ENCODE measurements at regions not wholly inside any gene's neighbourhood (a gene's known extent, or its start where the extent isn't known, plus 50 kb on each side); places are given as distances from the start of the nearest gene placed in this dataset.
A peak's percentile ranks its signal among the peaks of the same experiment; 100 is the strongest.
"Not testable (repeated sequence)": the region's sequence is repeated elsewhere in the genome, so short reads cannot be mapped to it uniquely, and the experiment has no call there.

DNA sequence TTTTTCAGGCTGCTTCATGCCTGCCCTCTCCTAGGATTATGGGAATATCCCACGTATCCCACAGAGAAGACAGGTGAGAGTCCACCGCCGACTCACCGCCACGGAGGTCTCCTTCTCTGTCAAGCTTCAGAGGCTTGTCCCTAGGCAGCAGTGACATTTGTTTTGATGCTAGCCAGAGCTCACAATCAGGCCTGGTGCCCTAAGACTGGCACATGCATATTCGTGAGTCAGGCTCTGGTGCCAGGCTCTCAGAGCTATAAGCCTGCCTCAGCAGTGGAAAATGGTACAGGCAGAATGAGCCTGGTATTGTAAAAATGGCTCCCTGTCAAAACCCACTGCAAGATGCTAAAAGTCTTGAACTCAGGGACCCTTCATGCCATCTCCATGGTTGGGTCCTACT is 65.5 kb downstream of the RBMY1A1 start:
- DNase-seq (ENCODE audit: extremely low spot score, insufficient read length, low read depth) (no peak), FAIRE-seq (no peak)

DNA sequence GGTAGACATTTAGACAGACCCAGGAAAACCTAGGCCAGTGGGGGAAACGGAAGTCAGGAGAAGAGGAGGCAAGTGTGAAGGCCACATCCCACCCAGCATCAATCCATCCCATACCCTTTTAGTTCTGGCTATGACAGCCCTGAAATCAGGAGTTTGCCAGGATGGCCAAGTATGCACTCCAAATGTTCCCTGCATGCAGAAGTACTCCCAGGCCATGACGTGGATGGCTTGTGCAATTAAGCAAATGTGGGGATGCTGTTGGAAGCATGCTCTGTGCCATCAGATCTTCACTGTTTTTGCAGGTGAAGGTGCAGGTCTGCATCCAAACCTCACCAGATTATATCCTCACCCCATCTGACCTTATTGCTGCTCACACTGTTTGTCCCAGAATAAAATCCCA is 66.8 kb downstream of the RBMY1A1 start:
- no peak for FAIRE-seq
- DNase-seq (ENCODE audit: extremely low spot score, insufficient read length, low read depth) = no peak

DNA sequence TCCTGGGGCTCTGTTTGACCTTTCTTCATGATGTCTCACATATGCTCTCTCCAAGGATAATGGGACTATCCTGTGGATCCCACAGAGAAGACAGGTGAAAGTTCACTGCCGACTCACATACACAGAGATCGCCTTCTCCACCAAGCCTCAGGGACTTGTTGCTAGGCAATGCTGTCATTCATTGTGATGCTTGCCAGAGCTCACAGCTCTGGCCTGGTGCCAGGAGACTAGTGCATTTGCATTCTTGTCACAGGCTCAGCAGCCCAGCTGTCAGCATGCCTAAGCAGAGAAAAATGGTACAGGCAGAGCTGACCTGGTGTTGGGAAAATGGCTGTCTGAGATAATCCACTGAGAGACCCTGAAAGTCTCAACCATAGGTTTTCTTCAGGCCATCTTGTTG is 67.9 kb downstream of the RBMY1A1 start:
- no peak for FAIRE-seq
- DNase-seq (ENCODE audit: extremely low spot score, insufficient read length, low read depth) = no peak

DNA sequence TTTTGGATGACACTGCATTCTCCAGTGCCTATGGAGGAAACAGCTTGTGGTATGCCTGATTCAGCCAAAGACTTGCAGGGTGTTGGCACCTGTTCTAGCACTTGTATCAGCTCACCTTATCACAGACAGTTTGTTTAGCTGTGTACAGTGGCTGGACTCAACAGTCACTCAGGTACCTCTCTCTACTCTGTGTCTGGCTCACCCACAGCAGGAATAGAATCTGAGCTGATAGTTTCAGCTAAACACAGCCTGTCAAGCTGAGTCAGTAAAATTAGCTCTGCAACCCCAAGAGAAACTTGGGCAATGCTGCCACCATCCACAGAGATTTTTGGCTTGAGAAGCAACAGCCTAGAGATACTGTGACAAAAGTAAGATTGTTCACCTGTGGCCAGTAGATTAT is 101.5 kb downstream of the RBMY1A1 start:
- FAIRE-seq (no peak), DNase-seq (ENCODE audit: extremely low spot score, insufficient read length, low read depth) (no peak)

DNA sequence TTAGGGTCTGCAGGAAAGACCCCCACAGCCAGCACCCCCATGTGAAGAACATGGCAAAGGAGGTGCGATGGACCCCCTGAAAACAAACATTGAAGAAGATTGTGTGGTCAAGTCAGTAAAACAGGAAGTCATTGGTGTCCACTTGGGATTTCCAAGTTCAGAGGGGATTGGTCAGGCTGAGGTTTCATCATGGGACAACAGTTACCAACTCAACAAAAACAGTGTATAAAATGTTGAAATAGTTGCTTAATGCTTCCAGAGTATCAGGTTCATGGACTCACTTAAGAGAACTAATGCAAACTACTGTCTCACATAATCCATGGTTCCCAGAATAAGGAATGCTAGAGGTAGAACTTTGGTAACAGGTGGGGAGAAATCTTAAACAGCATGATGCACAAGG is 115.8 kb downstream of the RBMY1A1 start:
- DNase-seq (ENCODE audit: extremely low spot score, insufficient read length, low read depth) = no peak
- FAIRE-seq = no peak

DNA sequence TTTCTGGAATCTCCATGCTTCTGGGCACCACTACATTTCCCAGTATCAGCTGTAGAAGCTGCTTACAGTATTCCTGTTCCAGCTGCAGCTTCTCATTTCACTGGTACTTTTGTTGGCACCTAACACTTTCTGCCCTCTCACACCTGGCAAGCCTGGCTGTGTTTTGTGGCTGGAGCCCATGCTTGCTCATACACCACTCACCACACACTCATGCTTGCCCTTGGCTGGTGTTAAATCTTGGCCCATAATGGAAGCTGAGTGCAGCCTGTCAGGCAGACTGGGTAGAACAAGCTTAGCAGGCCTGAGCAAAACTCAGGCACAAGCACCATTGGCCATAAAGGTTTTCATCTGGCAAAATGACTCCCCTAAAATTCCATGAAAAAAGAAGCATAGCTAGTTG is 124.4 kb downstream of the RBMY1A1 start:
- DNase-seq (ENCODE audit: extremely low spot score, insufficient read length, low read depth); FAIRE-seq: not testable (repeated sequence)

DNA sequence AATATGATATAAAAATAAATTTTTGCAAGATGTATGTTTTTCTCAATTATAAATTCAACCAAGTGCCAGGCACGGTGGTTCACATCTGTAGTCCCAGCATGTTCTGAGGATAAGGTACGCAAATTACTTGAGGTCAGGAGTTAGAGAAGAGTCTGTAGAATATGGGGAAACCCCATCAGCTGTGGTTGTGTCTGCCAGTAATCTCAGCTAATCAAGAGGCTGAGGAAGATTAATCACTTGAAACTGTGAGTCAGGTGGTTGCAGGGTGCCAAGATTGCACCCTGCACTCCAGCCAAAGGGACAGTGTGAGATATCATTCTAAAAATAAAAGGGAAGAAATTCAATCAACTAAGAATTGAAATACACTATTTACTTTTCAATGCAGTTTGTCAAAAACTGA is 144.9 kb downstream of the RBMY1A1 start:
- peak; percentile 78 for FAIRE-seq
- DNase-seq (ENCODE audit: extremely low spot score, insufficient read length, low read depth) = not testable (repeated sequence)

DNA sequence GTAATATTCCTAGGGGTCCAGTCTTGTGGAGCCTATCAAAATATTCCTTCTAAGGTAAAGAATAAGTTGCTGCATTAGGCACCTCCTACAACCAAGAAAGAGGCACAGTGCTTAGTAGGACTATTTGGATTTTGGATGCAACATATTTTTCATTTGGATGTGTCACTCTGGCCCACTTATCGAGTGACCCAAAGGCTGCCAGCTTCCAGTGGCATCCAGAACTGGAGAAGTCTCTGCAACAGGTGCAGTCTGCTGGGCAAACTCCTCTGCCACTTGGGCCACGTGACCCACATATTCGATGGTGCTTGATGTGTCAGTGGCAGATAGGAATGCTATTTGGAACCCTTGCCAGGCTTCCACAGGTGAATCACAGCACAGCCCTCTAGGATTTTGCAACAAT is 151.7 kb downstream of the RBMY1A1 start:
- FAIRE-seq; DNase-seq (ENCODE audit: extremely low spot score, insufficient read length, low read depth): not testable (repeated sequence)

DNA sequence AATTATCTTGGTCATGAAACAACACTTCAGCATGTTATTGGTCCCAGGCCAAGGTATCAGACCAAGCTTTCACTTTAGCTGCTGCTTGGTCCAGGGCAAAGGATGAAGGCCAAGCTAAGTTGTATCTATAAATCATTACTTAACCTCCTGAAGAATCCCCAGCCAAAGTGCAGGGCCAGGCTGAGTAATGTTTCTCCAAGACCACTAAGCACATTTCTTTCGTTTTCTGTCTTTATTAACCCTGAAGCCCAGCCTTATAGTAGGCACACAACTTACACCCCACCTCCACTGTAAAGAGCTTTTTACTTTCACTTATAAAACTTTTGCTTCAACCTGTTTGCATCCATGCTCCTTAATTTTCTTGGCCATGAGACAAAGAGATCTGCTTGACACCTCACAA is 167.3 kb downstream of the RBMY1A1 start:
- not testable (repeated sequence) for FAIRE-seq

DNA sequence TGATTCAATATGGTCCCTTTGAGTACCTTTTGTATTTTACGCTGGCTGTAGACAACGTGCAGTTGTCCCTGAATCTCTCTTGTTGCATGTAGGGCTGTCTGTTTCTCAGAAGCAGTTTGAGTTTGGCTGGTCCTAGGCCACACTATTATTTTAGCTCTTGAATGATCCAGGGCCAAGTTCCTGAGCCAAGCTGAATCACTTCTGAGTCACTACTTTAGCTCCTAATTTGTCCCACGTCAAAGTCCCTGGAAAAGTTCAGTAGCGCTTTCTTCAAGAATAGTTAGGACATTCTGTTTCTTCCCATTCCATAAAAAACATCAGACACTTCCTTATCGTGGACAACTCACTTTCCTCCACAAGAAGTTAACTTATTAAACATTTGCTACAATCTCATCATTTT is 168.2 kb downstream of the RBMY1A1 start:
- FAIRE-seq; DNase-seq (ENCODE audit: extremely low spot score, insufficient read length, low read depth): not testable (repeated sequence)

More for the DNA sequence above, 167.3 kb downstream of the RBMY1A1 start:
- not testable (repeated sequence) for DNase-seq (ENCODE audit: extremely low spot score, insufficient read length, low read depth)

DNA sequence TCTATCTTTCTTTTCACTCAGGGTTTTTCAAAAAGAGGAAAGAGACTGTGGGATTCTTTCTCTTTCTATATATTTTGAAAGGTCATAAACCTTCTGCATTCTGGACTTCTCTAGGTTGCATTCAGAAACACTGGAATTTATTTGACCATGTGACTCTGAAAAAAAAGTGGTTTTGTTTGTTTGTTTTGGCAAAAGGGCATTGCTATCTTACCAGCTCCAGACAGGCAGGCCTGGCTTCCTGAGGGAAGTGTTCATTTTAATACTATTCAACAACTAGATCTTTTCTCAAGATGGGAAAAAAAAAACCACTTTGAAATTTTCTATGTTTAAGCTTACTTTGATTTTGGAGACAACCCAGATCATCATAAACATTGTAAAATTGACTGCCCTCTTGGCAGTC is 170.6 kb downstream of the RBMY1A1 start:
- DNase-seq (ENCODE audit: extremely low spot score, insufficient read length, low read depth) (no peak), FAIRE-seq (no peak)

DNA sequence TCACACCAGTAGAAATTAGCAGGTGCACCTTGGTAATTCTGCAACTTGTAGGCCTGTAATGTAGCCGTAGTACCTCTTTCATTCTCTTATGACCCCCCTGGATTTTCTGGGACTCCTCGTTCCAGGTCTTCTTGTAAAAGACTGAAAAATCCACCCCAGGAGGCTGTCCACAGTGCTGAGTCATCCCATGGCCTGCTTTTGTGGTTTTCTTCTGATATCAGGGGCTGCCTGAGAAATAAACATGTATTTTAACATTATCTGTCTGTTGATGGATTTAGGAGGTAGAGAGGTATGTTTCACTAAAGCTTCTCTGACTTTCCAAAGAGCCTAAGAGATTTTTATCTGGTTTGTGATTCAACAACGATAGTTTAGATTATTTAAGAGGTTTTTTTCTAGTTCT is 171.9 kb downstream of the RBMY1A1 start:
- DNase-seq (ENCODE audit: extremely low spot score, insufficient read length, low read depth); FAIRE-seq: not testable (repeated sequence)

DNA sequence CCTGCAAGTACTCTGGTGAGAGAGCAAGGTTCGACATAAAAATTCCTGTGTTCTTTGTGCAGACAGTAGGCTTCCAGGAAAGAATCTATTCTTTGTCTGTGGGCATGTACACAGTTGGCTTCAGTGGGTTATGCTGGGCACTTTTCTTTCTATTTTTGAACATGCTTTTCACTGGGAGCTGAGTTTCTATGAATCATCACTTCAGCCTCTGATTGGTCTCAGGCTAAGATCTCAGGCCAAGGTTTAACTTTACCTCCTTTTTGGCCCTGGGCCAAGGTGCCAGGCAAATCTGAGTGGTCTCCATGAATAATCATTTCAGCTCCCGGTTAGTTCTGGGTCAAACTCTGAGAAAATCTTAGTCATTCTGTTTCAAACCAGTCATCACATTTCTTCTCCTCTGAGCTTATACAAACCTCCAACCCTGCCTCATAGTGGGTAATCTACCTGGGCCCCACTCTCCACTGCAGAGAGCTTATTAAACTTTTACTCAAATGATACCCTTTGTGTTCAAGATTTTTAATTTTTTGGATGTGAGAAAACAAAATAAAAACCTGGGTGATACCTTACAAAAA is 158.8 kb downstream of the RBMY1D start:
- not testable (repeated sequence) for DNase-seq (ENCODE audit: extremely low spot score, insufficient read length, low read depth); FAIRE-seq

DNA sequence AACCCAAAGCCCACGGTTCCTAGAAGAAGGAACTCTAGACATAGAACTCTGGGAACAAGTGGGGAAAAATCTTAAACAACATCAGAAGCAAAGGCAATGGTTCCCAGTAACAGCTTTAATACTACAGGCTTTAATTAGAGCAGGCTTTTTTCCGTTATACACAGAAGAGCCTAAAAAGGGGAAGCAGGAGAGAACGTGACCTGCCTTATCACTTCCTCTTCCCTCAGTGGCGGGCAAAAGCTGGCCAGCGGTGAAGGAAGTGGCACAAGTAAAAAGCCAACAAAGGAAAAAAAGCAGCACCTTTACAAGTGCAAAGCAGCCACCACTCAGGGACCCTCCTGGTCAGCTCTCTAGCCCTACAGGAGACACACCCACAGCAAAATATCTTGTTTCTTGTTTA is 149.3 kb downstream of the RBMY1D start:
- not testable (repeated sequence) for DNase-seq (ENCODE audit: extremely low spot score, insufficient read length, low read depth); FAIRE-seq

DNA sequence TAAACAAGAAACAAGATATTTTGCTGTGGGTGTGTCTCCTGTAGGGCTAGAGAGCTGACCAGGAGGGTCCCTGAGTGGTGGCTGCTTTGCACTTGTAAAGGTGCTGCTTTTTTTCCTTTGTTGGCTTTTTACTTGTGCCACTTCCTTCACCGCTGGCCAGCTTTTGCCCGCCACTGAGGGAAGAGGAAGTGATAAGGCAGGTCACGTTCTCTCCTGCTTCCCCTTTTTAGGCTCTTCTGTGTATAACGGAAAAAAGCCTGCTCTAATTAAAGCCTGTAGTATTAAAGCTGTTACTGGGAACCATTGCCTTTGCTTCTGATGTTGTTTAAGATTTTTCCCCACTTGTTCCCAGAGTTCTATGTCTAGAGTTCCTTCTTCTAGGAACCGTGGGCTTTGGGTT is 134.1 kb downstream of the RBMY1D start:
- not testable (repeated sequence) for DNase-seq (ENCODE audit: extremely low spot score, insufficient read length, low read depth); FAIRE-seq

DNA sequence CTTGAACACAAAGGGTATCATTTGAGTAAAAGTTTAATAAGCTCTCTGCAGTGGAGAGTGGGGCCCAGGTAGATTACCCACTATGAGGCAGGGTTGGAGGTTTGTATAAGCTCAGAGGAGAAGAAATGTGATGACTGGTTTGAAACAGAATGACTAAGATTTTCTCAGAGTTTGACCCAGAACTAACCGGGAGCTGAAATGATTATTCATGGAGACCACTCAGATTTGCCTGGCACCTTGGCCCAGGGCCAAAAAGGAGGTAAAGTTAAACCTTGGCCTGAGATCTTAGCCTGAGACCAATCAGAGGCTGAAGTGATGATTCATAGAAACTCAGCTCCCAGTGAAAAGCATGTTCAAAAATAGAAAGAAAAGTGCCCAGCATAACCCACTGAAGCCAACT is 126.5 kb downstream of the RBMY1D start:
- DNase-seq (ENCODE audit: extremely low spot score, insufficient read length, low read depth); FAIRE-seq: not testable (repeated sequence)

DNA sequence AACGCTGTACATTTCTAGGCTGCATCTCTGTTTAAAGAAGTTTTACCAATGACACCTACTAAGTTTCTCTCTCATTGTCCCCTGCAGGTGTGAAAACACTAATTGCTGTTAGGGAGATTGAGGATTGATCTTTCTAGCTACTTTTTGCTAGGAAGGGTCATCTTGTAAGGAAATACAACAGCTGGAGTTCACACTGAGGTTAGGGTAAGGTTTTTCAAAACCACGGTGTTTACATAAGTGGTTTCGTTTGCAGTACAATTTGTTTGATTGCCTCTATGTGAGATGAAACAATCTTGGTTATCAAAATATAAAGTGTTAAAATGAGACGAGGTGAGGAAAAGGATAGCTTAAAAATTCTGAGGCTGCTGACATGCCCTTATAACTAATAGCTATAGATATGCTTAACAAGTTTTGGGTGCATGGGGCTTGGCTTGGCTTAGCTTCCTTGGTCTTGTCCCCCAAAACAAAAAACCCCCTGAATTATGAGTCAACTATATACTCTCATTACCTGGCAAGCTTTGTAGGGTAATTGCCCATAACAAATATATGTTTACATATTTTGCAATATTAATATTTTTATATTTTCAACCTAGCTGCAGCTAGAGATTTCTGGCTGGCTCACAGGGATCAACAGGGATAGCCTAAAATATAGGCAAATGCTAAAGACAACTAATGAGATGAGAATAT is 112.0 kb downstream of the RBMY1D start:
- not testable (repeated sequence) for FAIRE-seq; DNase-seq (ENCODE audit: extremely low spot score, insufficient read length, low read depth)

DNA sequence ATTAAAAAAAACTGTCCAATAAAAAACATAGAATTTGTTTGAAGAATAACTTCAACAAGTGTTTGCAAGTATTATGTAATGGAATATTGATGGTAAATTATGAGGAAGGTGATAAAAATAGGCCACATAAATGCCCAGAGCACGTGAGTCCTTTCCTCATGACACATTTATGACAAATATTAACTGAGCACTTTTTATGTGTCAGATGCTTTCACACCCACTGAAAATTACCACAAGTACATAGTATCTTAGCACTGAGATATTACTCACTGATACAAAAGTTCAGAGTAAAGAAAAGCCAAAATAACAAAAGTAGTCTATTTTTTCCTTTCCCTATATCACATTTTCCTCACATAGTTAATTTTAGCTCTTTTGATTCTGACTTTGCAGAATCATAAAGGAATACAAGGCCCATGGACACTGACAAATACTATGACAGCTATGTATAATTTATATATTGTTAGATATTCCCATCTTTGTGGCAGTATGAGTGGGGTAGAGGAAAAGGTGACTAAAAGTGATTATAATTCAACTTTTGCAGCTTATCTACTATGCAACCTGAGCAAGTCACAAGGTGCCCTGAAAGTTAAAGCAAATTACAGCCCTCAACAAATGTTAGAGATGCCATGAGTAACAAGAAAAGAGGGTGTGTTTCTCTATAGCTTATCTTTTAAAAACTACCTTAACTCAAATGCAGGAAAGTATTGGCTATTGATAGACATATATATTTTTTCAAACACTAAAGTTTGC is 80.7 kb downstream of the RBMY1D start:
- DNase-seq (ENCODE audit: extremely low spot score, insufficient read length, low read depth) = no peak
- no peak for FAIRE-seq

DNA sequence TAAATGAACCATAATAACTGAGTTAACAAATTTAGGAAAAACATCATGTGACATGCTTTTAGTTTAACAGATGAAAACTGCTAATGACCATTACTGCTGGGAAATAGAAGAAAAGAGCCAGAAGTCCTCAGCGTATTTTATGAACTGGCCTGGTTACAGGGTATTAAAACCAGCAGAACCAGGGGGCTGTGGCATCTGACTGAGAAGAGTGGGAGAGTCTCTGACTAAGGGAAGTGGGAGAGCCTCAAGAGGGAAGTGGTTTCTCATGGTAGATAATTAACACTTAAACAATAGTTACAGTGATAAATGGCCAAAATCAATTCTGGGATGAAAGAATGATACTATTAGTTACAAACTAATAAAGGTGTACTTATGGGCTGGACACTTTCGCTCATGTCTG is 79.8 kb downstream of the RBMY1D start:
- DNase-seq (ENCODE audit: extremely low spot score, insufficient read length, low read depth) = no peak
- peak; percentile 57 for FAIRE-seq

DNA sequence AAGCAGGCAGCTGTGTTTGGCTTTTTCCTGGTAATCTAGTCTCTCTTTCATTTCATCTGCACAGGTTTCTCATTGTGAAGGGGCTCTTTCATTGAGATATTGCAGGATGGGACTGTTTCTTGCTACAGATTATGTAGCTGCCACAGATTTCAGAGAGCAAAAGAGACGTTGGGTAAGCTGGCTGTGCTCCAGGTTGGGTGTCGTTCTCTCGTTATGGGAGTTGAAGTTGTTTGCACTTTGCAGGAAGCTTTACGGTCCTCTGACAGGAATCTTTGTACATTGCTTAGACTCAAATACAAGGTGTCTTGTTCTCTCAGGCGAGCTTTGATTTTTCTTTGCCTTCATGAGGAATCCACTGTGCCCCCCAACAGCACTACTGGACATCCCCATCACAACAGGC is 72.4 kb downstream of the RBMY1D start:
- DNase-seq (ENCODE audit: extremely low spot score, insufficient read length, low read depth) (no peak), FAIRE-seq (no peak)

DNA sequence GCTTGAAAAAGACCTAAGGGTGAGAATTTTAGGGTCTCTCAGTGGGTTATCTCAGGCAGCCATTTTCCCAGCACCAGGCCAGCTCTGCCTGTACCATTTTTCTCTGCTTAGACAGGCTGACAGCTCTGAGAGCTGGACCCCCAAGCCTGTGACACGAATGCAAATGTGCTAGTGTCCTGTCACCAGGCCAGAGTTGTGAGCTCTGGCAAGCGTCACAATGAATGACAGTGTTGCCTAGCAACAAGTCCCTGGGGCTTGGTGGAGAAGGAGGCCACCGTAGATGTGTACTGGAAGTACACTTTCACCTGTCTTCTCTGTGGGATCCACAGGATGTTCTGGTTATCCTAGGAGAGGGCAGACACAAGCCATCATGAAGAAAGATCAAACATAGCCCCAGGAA is 66.7 kb downstream of the RBMY1D start:
- FAIRE-seq (no peak), DNase-seq (ENCODE audit: extremely low spot score, insufficient read length, low read depth) (no peak)

Data from GM18507 (cell line).